Upper lobe of right lung (tissue), 1 donor: ENCODE measurements at regions not wholly inside any gene's neighbourhood (a gene's known extent, or its start where the extent isn't known, plus 50 kb on each side); places are given as distances from the start of the nearest gene placed in this dataset.
A peak's percentile ranks its signal among the peaks of the same experiment; 100 is the strongest.

Source experiments
- ATAC-seq: fragments of 200-7000 bp; cut with Tn5 transposase; one replicate; pipeline ENCODE4 v1.9.1; 2020; ENCODE audit warnings: mild to moderate bottlenecking, moderate library complexity
- DNase-seq: peaks from one replicate; pipeline ENCODE4 v3.0.0-alpha.2; 2020
- H3K27ac ChIP-seq: fragments of 200-600 bp; one replicate; pipeline ENCODE4 v1.8.0; 2022
- H3K27me3 ChIP-seq: fragments of 200-600 bp; one replicate; pipeline ENCODE4 v1.8.0; 2022; ENCODE audit warnings: mild to moderate bottlenecking
- H3K36me3 ChIP-seq: fragments of 200-600 bp; one replicate; pipeline ENCODE4 v1.8.0; 2022
- H3K4me1 ChIP-seq: fragments of 200-600 bp; one replicate; pipeline ENCODE4 v1.8.0; 2022
- H3K4me3 ChIP-seq: fragments of 200-600 bp; one replicate; pipeline ENCODE4 v1.8.0; 2022; ENCODE audit warnings: mild to moderate bottlenecking
- H3K9me3 ChIP-seq: fragments of 200-600 bp; one replicate; pipeline ENCODE4 v1.8.0; 2022
- CTCF ChIP-seq: fragments of 200-600 bp; IDR thresholded peaks from one replicate; pipeline ENCODE4 v1.8.0; 2022; ENCODE audit warnings: antibody characterized with exemption
- intact Hi-C: fragments of 100-400 bp; cut with DNase I; formaldehyde crosslinking; loops from one replicate; pipeline ENCODE4 v1.11.0; 2022
- donor health status: DM: no; HTN: yes; CAD: no; lungs with severe emphysema.

- intact Hi-C loops = no loop called here
- H3K36me3 ChIP-seq = no peaks in the 10 kb centered on the region
- TF ChIP-seq CTCF = no peak
- H3K4me1 ChIP-seq = no peaks in the 10 kb centered on the region
- DNase-seq (no peak), ATAC-seq (no peak)
- no peak overlapping the region for H3K27ac ChIP-seq
- no peak overlapping the region for H3K4me3 ChIP-seq
- no peaks in the 10 kb centered on the region for H3K9me3 ChIP-seq
- H3K27me3 ChIP-seq = no peaks in the 10 kb centered on the region
Observed at GRCh38 chr5:74040065-74040551, 414.1 kb downstream of the ARHGEF28 start.

DNA sequence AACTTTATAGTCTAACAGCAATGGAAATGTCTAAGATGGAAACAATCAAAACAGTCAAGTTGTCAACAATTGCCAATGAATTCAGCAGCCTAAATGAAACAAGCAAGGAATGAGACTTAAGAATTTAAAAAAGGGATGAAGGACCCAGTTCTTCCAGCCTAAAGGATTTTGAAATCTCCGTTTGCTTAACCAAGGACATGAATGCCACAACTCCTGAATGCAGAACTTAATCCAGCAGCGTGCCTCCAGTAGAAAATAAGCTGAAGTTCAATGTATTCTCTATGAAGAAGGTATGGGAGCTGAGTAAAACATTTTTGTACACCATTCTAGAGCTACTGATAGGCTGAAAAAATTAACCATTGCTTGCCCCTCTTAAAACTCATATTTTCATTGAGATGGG, 411.3 kb downstream of the ARHGEF28 start:
- no peak overlapping the region for H3K4me3 ChIP-seq
- ATAC-seq = no peak
- H3K9me3 ChIP-seq = no peaks in the 10 kb centered on the region
- no peaks in the 10 kb centered on the region for H3K27me3 ChIP-seq
- no peaks in the 10 kb centered on the region for H3K4me1 ChIP-seq
- TF ChIP-seq CTCF = no peak
- H3K27ac ChIP-seq = no peak overlapping the region
- no peaks in the 10 kb centered on the region for H3K36me3 ChIP-seq
- intact Hi-C loops = loop anchor here (5.0 to 10.0 kb wide), 2 partner anchors 123 to 605 kb away; partner anchors contain the start of gene ENC1
- no peak for DNase-seq

DNA sequence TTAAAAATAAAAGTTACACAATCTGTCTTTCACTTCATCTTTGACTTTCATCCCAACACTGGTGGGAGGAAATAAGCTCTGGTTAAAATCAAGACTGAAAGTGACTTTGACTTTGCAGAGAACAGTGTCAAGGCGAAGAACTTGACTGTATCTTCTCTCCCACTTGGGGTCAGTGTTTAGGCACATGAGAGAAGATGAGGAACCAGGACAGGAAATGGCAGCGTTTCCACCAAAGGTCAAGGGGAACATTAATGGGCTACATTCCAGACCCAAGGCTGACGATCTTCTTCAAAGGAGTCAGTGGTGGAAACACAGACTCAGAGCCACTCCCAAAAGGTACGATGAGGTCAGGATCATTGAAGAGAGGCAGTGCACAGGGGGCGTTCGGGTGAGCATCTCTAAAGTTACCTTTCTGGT, 409.5 kb downstream of the ARHGEF28 start:
- intact Hi-C loops = loop anchor here (5.0 to 10.0 kb wide), 2 partner anchors 121 to 607 kb away; partner anchors contain the start of gene ENC1
- Histone ChIP-seq H3K36me3 (no peaks in the 10 kb centered on the region), H3K4me3 (no peak overlapping the region), H3K4me1 (no peaks in the 10 kb centered on the region), H3K27ac (no peak overlapping the region), H3K27me3 (no peaks in the 10 kb centered on the region), H3K9me3 (no peaks in the 10 kb centered on the region)
- DNase-seq (no peak), ATAC-seq (peak; percentile 82)
- TF ChIP-seq CTCF = peak; percentile 48

- no peak for ATAC-seq
- no peaks in the 10 kb centered on the region for H3K9me3 ChIP-seq
- H3K4me1 ChIP-seq = no peaks in the 10 kb centered on the region
- no peak for DNase-seq
- H3K36me3 ChIP-seq = no peaks in the 10 kb centered on the region
- intact Hi-C loops = loop anchor here (5.0 to 10.0 kb wide), 2 partner anchors 120 to 608 kb away; partner anchors contain the start of gene ENC1
- TF ChIP-seq CTCF = no peak
- H3K4me3 ChIP-seq = no peak overlapping the region
- H3K27me3 ChIP-seq = no peaks in the 10 kb centered on the region
- no peak overlapping the region for H3K27ac ChIP-seq
Observed at GRCh38 chr5:74034733-74035132, 408.7 kb downstream of the ARHGEF28 start.

- no peak for TF ChIP-seq CTCF
- no peak for DNase-seq
- no peak overlapping the region for H3K27ac ChIP-seq
- H3K36me3 ChIP-seq = no peaks in the 10 kb centered on the region
- no peaks in the 10 kb centered on the region for H3K27me3 ChIP-seq
- no peaks in the 10 kb centered on the region for H3K4me1 ChIP-seq
- H3K9me3 ChIP-seq = no peaks in the 10 kb centered on the region
- ATAC-seq = no peak
- no peak overlapping the region for H3K4me3 ChIP-seq
- intact Hi-C loops = loop anchor here (10.0 kb wide), 1 partner anchor 118 kb away; no protein-coding TSS in a partner anchor
Observed at GRCh38 chr5:74032617-74033016, 406.6 kb downstream of the ARHGEF28 start.

DNA sequence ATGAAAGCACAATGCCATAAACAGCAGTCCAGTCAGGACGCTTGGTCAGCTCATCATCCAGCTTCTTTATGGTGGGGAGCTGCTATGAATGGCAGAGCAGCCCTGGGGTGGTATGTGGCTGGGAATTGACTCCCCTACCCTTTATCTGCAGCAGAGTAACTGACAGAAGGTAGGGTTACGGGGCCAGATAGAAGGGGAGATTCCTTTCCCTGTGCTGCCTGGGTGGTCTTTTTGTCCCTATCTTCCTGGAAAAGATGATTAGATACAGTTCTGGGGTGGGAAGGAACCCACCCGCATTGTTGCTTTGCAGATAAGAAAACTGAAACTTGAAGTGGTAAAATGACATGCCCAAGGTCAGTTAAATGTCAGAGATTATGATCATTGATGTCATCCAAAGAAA, 405.5 kb downstream of the ARHGEF28 start:
- H3K9me3 ChIP-seq = no peaks in the 10 kb centered on the region
- no peak for DNase-seq
- no peaks in the 10 kb centered on the region for H3K4me1 ChIP-seq
- H3K27ac ChIP-seq = no peak overlapping the region
- no peak for ATAC-seq
- TF ChIP-seq CTCF = no peak
- no peaks in the 10 kb centered on the region for H3K36me3 ChIP-seq
- no peak overlapping the region for H3K4me3 ChIP-seq
- intact Hi-C loops = loop anchor here (10.0 kb wide), 1 partner anchor 117 kb away; no protein-coding TSS in a partner anchor
- H3K27me3 ChIP-seq = no peaks in the 10 kb centered on the region
